B cell (primary cell): ENCODE measurements at regions not wholly inside any gene's neighbourhood (a gene's known extent, or its start where the extent isn't known, plus 50 kb on each side); places are given as distances from the start of the nearest gene placed in this dataset.

Experiments used
- ATAC-seq: fragments of 200-7000 bp; cut with Tn5 transposase; one replicate; pipeline ENCODE4 v1.10.0; 2021; ENCODE audit warnings: low read depth, mild to moderate bottlenecking, moderate number of reproducible peaks, moderate library complexity
- CTCF ChIA-PET: fragments of 350-600 bp; sonication (Branson Sonifier 250); formaldehyde crosslinking; loops from one replicate; lab custom pipeline; 2021; ENCODE audit warnings: antibody characterized with exemption, inconsistent platforms; lab: Charles Lee
- POLR2A ChIA-PET: fragments of 350-600 bp; sonication (Branson Sonifier 250); formaldehyde crosslinking; loops from one replicate; lab custom pipeline; 2021; ENCODE audit warnings: antibody characterized with exemption; lab: Charles Lee
- DNase-seq: peaks from one replicate; pipeline ENCODE4 v3.0.0; 2013
- H2AFZ ChIP-seq: 2 replicates; pipeline ENCODE4 v1.6.1; 2012; ENCODE audit warnings: mild to moderate bottlenecking, low read depth, low read length; ENCODE audit not compliant: insufficient read depth, poor library complexity, severe bottlenecking
- H3K27ac ChIP-seq, 2 donors: 1 replicate in 1 of 2; 2 replicates in 1 of 2; pipeline ENCODE4 v1.5.1; 2012 to 2013; ENCODE audit warnings: low read length in 2 of 2, mild to moderate bottlenecking in 2 of 2, moderate library complexity in 1 of 2
- H3K27me3 ChIP-seq, 4 experiments: fragments of 200-600 bp in 1 of 4; sonication (generic) in 1 of 4; replicated peaks in 1 of 4; 1 replicate in 2 of 4; 2 replicates in 2 of 4; pipeline versions ENCODE4 v1.6.1 to v1.7.0; 2013 to 2016; ENCODE audit warnings: low read length in 3 of 4, mild to moderate bottlenecking in 2 of 4, mixed read lengths in 1 of 4, moderate library complexity in 1 of 4; ENCODE audit not compliant: insufficient read depth in 4 of 4, control insufficient read depth in 3 of 4; ENCODE audit errors: control extremely low read depth in 1 of 4
- H3K36me3 ChIP-seq, 2 experiments: replicated peaks in 1 of 2; 1 replicate in 1 of 2; 2 replicates in 1 of 2; pipeline versions ENCODE4 v1.6.1 to v1.7.1; 2013; ENCODE audit warnings: low read length in 1 of 2; ENCODE audit not compliant: insufficient read depth in 2 of 2, control insufficient read depth in 1 of 2; ENCODE audit errors: control extremely low read depth in 1 of 2, extremely low read depth in 1 of 2
- H3K4me1 ChIP-seq, 2 donors: fragments of 200-600 bp in 1 of 2; sonication (generic) in 1 of 2; 1 replicate in 1 of 2; 2 replicates in 1 of 2; pipeline versions ENCODE4 v1.5.1 to v1.6.1; 2013 to 2017; ENCODE audit warnings: low read length in 2 of 2; ENCODE audit not compliant: control insufficient read depth in 2 of 2, insufficient read depth in 2 of 2
- H3K4me2 ChIP-seq: replicated peaks from 2 replicates; pipeline ENCODE3; 2012; ENCODE audit warnings: mild to moderate bottlenecking, low read depth, low read length; ENCODE audit not compliant: poor library complexity, severe bottlenecking
- H3K4me3 ChIP-seq, 5 experiments: fragments of 200-600 bp in 1 of 5; sonication (generic) in 1 of 5; 1 replicate in 3 of 5; 2 replicates in 2 of 5; pipeline versions ENCODE4 v1.5.1 to v1.7.0; 2011 to 2016; ENCODE audit warnings: low read length in 4 of 5, mild to moderate bottlenecking in 4 of 5, low read depth in 2 of 5, control low read depth in 1 of 5, moderate library complexity in 1 of 5; ENCODE audit not compliant: insufficient read depth in 1 of 5; ENCODE audit errors: control extremely low read depth in 1 of 5, extremely low read depth in 1 of 5
- H3K79me2 ChIP-seq: fragments of 200-600 bp; sonication (generic); one replicate; pipeline ENCODE4 v1.6.0; 2016; ENCODE audit warnings: low read length; ENCODE audit not compliant: control insufficient read depth, insufficient read depth
- H3K9ac ChIP-seq: fragments of 200-600 bp; sonication (generic); 2 replicates; pipeline ENCODE4 v1.6.1; 2017; ENCODE audit warnings: mild to moderate bottlenecking, low read length, moderate library complexity
- H3K9me3 ChIP-seq, 3 donors: one replicate each; pipeline versions ENCODE4 v1.6.1 to v1.7.1; 2013; ENCODE audit warnings: low read length in 2 of 3; ENCODE audit not compliant: control insufficient read depth in 2 of 3, insufficient read depth in 1 of 3; ENCODE audit errors: control extremely low read depth in 1 of 3
- H4K20me1 ChIP-seq: 2 replicates; pipeline ENCODE4 v1.6.0; 2012; ENCODE audit warnings: mild to moderate bottlenecking, low read length; ENCODE audit not compliant: insufficient read depth, control insufficient read depth, poor library complexity, severe bottlenecking
- H3K27ac Mint-ChIP-seq: one replicate; pipeline ENCODE4 v1.8.0; 2021; ENCODE audit warnings: mixed read lengths
- H3K27me3 Mint-ChIP-seq: one replicate; pipeline ENCODE4 v1.8.0; 2021; ENCODE audit warnings: mixed read lengths
- H3K4me1 Mint-ChIP-seq: one replicate; pipeline ENCODE4 v1.8.0; 2021; ENCODE audit warnings: mixed read lengths
- H3K4me3 Mint-ChIP-seq: one replicate; pipeline ENCODE4 v1.8.0; 2021; ENCODE audit warnings: mixed read lengths
- H3K9me3 Mint-ChIP-seq: one replicate; pipeline ENCODE4 v1.8.0; 2022; ENCODE audit warnings: mixed read lengths; ENCODE audit not compliant: insufficient read depth
- EZH2 ChIP-seq: IDR thresholded peaks from 2 replicates; pipeline ENCODE4 v1.6.1; 2012; ENCODE audit warnings: borderline replicate concordance, low read depth, mild to moderate bottlenecking, moderate library complexity, low read length; ENCODE audit not compliant: insufficient read depth, poor library complexity, severe bottlenecking
- whole genome bisulfite sequencing: methylation state at CpG from one replicate; pipeline ENCODE4 v1.1.5; 2013; ENCODE audit warnings: missing lambda C conversion rate; ENCODE audit not compliant: insufficient coverage; 5-methylcytosine and 5-hydroxymethylcytosine counted together
- intact Hi-C: fragments of 100-400 bp; cut with micrococcal nuclease; formaldehyde crosslinking; loops from one replicate; pipeline ENCODE4 v1.10.0; 2022
- TF ChIP-seq, protein P1 (sequence below): fragments of 200-600 bp; IDR thresholded peaks from one replicate; pipeline ENCODE4 v1.8.0; 2022; ENCODE audit warnings: antibody characterized with exemption, mild to moderate bottlenecking

DNA sequence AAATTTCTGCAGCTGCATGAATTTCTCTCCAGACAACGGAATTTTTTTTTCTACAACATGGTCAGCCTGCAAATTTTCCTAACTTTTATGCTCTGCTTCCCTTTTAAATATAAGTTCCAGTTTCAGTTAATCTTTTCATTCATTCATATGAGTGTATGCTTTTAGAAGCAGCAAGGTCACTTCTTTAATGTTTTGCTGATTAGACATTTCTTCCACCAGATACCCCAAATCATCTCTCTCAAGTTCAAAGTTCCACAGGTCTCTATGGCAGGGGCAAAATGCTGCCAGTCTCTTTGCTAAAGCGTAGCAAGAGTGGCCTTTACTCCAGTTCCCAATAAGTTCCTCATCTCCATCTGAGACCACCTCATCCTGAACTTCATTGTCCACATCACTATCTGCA lies 205.6 kb upstream of the GRM7 start:
- no peaks in the 10 kb centered on the region for H4K20me1 ChIP-seq
- Mint-ChIP-seq H3K9me3 (peaks cover 14% of the 10 kb centered on the region), H3K4me1 (no peaks in the 10 kb centered on the region), H3K27ac (no peak overlapping the region), H3K4me3 (no peak overlapping the region), H3K27me3 (no peaks in the 10 kb centered on the region)
- POLR2A ChIA-PET = no interaction called here
- H3K9me3 ChIP-seq = peaks cover 1 to 9% (median 8%) of the 10 kb centered on the region in 3 donors
- CTCF ChIA-PET = no interaction called here
- H3K79me2 ChIP-seq = no peaks in the 10 kb centered on the region
- intact Hi-C loops = no loop called here
- WGBS = 75% methylated on average over 2 of the region's 2 CpGs
- H3K4me3 ChIP-seq = no peak overlapping the region
- no peak for DNase-seq
- no peak overlapping the region for H3K27ac ChIP-seq
- TF ChIP-seq, protein P1, sequence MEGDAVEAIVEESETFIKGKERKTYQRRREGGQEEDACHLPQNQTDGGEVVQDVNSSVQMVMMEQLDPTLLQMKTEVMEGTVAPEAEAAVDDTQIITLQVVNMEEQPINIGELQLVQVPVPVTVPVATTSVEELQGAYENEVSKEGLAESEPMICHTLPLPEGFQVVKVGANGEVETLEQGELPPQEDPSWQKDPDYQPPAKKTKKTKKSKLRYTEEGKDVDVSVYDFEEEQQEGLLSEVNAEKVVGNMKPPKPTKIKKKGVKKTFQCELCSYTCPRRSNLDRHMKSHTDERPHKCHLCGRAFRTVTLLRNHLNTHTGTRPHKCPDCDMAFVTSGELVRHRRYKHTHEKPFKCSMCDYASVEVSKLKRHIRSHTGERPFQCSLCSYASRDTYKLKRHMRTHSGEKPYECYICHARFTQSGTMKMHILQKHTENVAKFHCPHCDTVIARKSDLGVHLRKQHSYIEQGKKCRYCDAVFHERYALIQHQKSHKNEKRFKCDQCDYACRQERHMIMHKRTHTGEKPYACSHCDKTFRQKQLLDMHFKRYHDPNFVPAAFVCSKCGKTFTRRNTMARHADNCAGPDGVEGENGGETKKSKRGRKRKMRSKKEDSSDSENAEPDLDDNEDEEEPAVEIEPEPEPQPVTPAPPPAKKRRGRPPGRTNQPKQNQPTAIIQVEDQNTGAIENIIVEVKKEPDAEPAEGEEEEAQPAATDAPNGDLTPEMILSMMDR = no peak
- TF ChIP-seq EZH2 = no peak
- no peak overlapping the region for H2AFZ ChIP-seq
- H3K4me2 ChIP-seq = no peak overlapping the region
- no peak for ATAC-seq
- no peaks in the 10 kb centered on the region for H3K27me3 ChIP-seq
- no peaks in the 10 kb centered on the region for H3K36me3 ChIP-seq
- no peaks in the 10 kb centered on the region for H3K4me1 ChIP-seq
- no peak overlapping the region for H3K9ac ChIP-seq

DNA sequence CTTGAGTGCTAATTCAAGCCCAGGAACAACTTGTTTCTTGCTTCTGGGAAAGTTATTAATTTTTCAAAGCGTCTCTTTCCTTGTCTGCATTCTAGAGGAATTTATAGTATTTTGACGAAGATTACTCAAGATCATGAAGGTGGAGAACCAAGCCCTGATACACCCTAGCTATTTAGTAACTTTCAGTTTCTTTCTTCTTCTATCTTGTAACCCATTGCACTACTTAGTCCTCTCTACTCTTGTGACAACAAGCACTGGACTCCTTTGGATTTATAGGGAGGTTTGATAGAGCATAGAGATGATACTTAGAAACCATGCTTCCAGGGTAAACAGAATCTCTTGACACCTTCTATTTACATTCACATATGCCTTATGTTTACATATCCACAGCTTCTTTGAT lies 203.3 kb upstream of the GRM7 start:
- Histone ChIP-seq H3K9me3 (peaks cover 1 to 14% (median 9%) of the 10 kb centered on the region in 3 donors), H3K9ac (no peak overlapping the region), H2AFZ (no peak overlapping the region), H4K20me1 (no peaks in the 10 kb centered on the region), H3K4me1 (no peaks in the 10 kb centered on the region), H3K79me2 (no peaks in the 10 kb centered on the region), H3K4me3 (no peak overlapping the region), H3K36me3 (no peaks in the 10 kb centered on the region), H3K27ac (no peak overlapping the region), H3K27me3 (no peaks in the 10 kb centered on the region), H3K4me2 (no peak overlapping the region)
- intact Hi-C loops = no loop called here
- TF ChIP-seq EZH2 = no peak
- TF ChIP-seq, protein P1 = no peak
- Mint-ChIP-seq H3K4me3 (no peak overlapping the region), H3K4me1 (no peaks in the 10 kb centered on the region), H3K9me3 (peaks cover 18% of the 10 kb centered on the region), H3K27me3 (no peaks in the 10 kb centered on the region), H3K27ac (no peak overlapping the region)
- ATAC-seq = no peak
- ChIA-PET CTCF (no interaction called here), POLR2A (no interaction called here)
- WGBS = no CpG with 5 or more reads among the region's 2 CpGs
- no peak for DNase-seq
